ENCODE measurements at regions not wholly inside any gene's neighbourhood (a gene's known extent, or its start where the extent isn't known, plus 50 kb on each side); places are given as distances from the start of the nearest gene placed in this dataset.

- no peak overlapping the region for H3K4me3 ChIP-seq (ENCODE audit: low read depth in 1 of 2, low read length in 1 of 2)
- H3K27ac ChIP-seq = no peak overlapping the region
- no peaks in the 10 kb centered on the region for H3K4me1 ChIP-seq (ENCODE audit: control insufficient read depth in 1 of 2, insufficient read depth in 1 of 2, low read depth in 1 of 2, low read length in 1 of 2)
- H3K36me3 ChIP-seq = no peaks in the 10 kb centered on the region
- peaks cover 52% of the 10 kb centered on the region for H3K27me3 ChIP-seq
- no peaks in the 10 kb centered on the region for H3K9me3 ChIP-seq
- TF ChIP-seq CTCF (IDR thresholded peaks at IDR 0.05) = no peak
Measured at GRCh38 chr16:86337138-86337537, 173.2 kb upstream of the FOXF1 start.

GRCh38 chr16:86337581-86338402 is 172.5 kb upstream of the FOXF1 start:
- Histone ChIP-seq H3K4me3 (ENCODE audit: low read depth in 1 of 2, low read length in 1 of 2) (no peak overlapping the region), H3K9me3 (no peaks in the 10 kb centered on the region), H3K27me3 (peaks cover 52% of the 10 kb centered on the region), H3K36me3 (no peaks in the 10 kb centered on the region), H3K4me1 (ENCODE audit: control insufficient read depth in 1 of 2, insufficient read depth in 1 of 2, low read depth in 1 of 2, low read length in 1 of 2) (no peaks in the 10 kb centered on the region), H3K27ac (no peak overlapping the region)
- TF ChIP-seq CTCF (IDR thresholded peaks at IDR 0.05) = no peak

- no peak overlapping the region for H3K4me3 ChIP-seq (ENCODE audit: low read depth in 1 of 2, low read length in 1 of 2)
- no peak overlapping the region for H3K27ac ChIP-seq
- H3K36me3 ChIP-seq = no peaks in the 10 kb centered on the region
- TF ChIP-seq CTCF (IDR thresholded peaks at IDR 0.05) = no peak
- no peaks in the 10 kb centered on the region for H3K4me1 ChIP-seq (ENCODE audit: control insufficient read depth in 1 of 2, insufficient read depth in 1 of 2, low read depth in 1 of 2, low read length in 1 of 2)
- H3K9me3 ChIP-seq = no peaks in the 10 kb centered on the region
- H3K27me3 ChIP-seq = peaks cover 52% of the 10 kb centered on the region
Measured at GRCh38 chr16:86338403-86339115, 171.8 kb upstream of the FOXF1 start.

- H3K27ac ChIP-seq = no peak overlapping the region
- peaks cover 69% of the 10 kb centered on the region for H3K27me3 ChIP-seq
- H3K4me3 ChIP-seq (ENCODE audit: low read depth in 1 of 2, low read length in 1 of 2) = no peak overlapping the region
- no peaks in the 10 kb centered on the region for H3K4me1 ChIP-seq (ENCODE audit: control insufficient read depth in 1 of 2, insufficient read depth in 1 of 2, low read depth in 1 of 2, low read length in 1 of 2)
- no peak for TF ChIP-seq CTCF (IDR thresholded peaks at IDR 0.05)
- H3K9me3 ChIP-seq = no peaks in the 10 kb centered on the region
- H3K36me3 ChIP-seq = no peaks in the 10 kb centered on the region
Measured at GRCh38 chr16:86342161-86342834, 168.0 kb upstream of the FOXF1 start.

DNA sequence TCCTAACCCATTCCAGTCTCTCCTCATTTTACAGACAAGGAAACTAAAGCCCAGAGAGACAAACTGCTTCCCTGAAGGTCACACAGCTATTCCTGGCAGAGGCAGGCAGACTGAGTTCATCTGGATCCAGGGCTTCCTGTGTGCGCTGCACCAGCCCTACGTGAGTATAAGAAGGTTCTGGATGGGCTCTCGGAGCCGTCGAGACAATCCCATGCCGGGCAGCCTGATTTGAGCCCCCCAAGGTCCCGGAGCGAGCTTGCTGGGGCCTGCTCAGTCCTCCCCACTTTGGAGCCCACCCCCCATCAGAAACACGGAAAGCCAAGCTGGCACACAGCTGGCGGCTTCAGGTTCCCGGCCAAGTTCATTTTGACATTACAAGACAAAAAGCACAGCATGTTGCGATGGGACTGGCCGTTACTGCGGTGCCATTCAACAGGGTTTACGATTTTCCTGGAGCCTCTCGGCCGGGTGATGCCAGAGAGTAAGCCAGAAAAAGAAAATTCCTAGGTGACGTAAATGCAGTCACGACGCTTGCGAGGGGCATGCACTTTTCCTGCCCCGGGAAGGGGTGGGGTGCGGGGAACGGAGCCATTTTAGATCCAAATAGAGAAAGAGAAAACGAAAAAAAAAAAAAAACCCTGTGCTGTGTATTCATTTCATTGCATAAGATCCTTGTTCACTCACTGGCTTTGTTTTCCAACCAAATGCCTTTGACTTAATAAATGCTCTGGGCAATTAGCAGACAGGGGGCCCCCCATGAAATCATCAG is 167.1 kb upstream of the FOXF1 start:
- H3K36me3 ChIP-seq = no peaks in the 10 kb centered on the region

More for the DNA sequence above, 167.1 kb upstream of the FOXF1 start:
- no peak overlapping the region for H3K4me3 ChIP-seq (ENCODE audit: low read depth in 1 of 2, low read length in 1 of 2)
- H3K27ac ChIP-seq = no peak overlapping the region
- peaks cover 73% of the 10 kb centered on the region for H3K27me3 ChIP-seq
- TF ChIP-seq CTCF (IDR thresholded peaks at IDR 0.05) = no peak
- no peaks in the 10 kb centered on the region for H3K9me3 ChIP-seq
- no peaks in the 10 kb centered on the region for H3K4me1 ChIP-seq (ENCODE audit: control insufficient read depth in 1 of 2, insufficient read depth in 1 of 2, low read depth in 1 of 2, low read length in 1 of 2)

All from neutrophil (primary cell).